Ishikawa (cell line): ENCODE measurements at regions not wholly inside any gene's neighbourhood (a gene's known extent, or its start where the extent isn't known, plus 50 kb on each side); places are given as distances from the start of the nearest gene placed in this dataset.

Experiments
- CEBPB ChIP-seq: IDR thresholded peaks from 2 replicates; pipeline ENCODE4 v1.6.1; 2012
- CREB1 ChIP-seq: IDR thresholded peaks from 2 replicates; pipeline ENCODE4 v1.6.1; 2012; ENCODE audit warnings: low read depth
- EGR1 ChIP-seq: IDR thresholded peaks from 2 replicates; pipeline ENCODE4 v1.6.1; 2012
- EP300 ChIP-seq: IDR thresholded peaks from 2 replicates; pipeline ENCODE4 v1.6.1; 2012; ENCODE audit warnings: borderline replicate concordance
- FOXM1 ChIP-seq: IDR thresholded peaks from 2 replicates; pipeline ENCODE4 v1.6.1; 2012; ENCODE audit warnings: low read depth, borderline replicate concordance
- MAX ChIP-seq: IDR thresholded peaks from 2 replicates; pipeline ENCODE4 v1.6.1; 2012
- NFIC ChIP-seq: IDR thresholded peaks from 2 replicates; pipeline ENCODE4 v1.6.1; 2012
- RAD21 ChIP-seq: IDR thresholded peaks from 2 replicates; pipeline ENCODE4 v1.6.1; 2012; ENCODE audit warnings: low read depth
- REST ChIP-seq: IDR thresholded peaks from 2 replicates; pipeline ENCODE4 v1.6.1; 2012; ENCODE audit warnings: low read depth, mild to moderate bottlenecking
- TAF1 ChIP-seq: IDR thresholded peaks from 2 replicates; pipeline ENCODE4 v1.6.1; 2012; ENCODE audit warnings: low read depth, mild to moderate bottlenecking
- TCF12 ChIP-seq: IDR thresholded peaks from 2 replicates; pipeline ENCODE4 v1.6.1; 2012; ENCODE audit warnings: low read depth
- USF1 ChIP-seq: IDR thresholded peaks from 2 replicates; pipeline ENCODE4 v1.6.1; 2012
- YY1 ChIP-seq: IDR thresholded peaks from 2 replicates; pipeline ENCODE4 v1.6.1; 2012; ENCODE audit warnings: low read depth
- ZBTB7A ChIP-seq: IDR thresholded peaks from 2 replicates; pipeline ENCODE4 v1.6.1; 2012; ENCODE audit warnings: low read depth

- TF ChIP-seq RAD21, result no peak
- no peak for TF ChIP-seq REST
- no peak for TF ChIP-seq ZBTB7A
- TF ChIP-seq TAF1, result no peak
- TF ChIP-seq EP300, result no peak
- TF ChIP-seq TCF12, result no peak
- no peak for TF ChIP-seq USF1
- no peak for TF ChIP-seq NFIC
- no peak for TF ChIP-seq FOXM1
- TF ChIP-seq CEBPB, result no peak
- TF ChIP-seq MAX, result no peak
- no peak for TF ChIP-seq YY1
- no peak for TF ChIP-seq CREB1
- no peak for TF ChIP-seq EGR1
These were observed 526.0 kb downstream of the ZNF608 start for GRCh38 chr5:124220418-124220817.
